CD14-positive monocyte (primary cell): ENCODE measurements at regions not wholly inside any gene's neighbourhood (a gene's known extent, or its start where the extent isn't known, plus 50 kb on each side); places are given as distances from the start of the nearest gene placed in this dataset.

Source experiments
- DNase-seq, 3 donors: peaks; one replicate each; pipeline ENCODE4 v3.0.0-alpha.2; 2011 to 2022
- H2AFZ ChIP-seq: 2 replicates; pipeline ENCODE4 v1.6.0; 2012; ENCODE audit warnings: mild to moderate bottlenecking, low read depth, low read length, inconsistent platforms; ENCODE audit not compliant: insufficient read depth, poor library complexity, severe bottlenecking
- H3K27ac ChIP-seq, 2 donors: 1 replicate in 1 of 2; 2 replicates in 1 of 2; pipeline ENCODE4 v1.5.1; 2012 to 2013; ENCODE audit warnings: low read length in 2 of 2, control low read depth in 1 of 2, inconsistent platforms in 1 of 2, low read depth in 1 of 2, mild to moderate bottlenecking in 1 of 2
- H3K27me3 ChIP-seq, 2 donors: one replicate each; pipeline versions ENCODE4 v1.6.0 to v1.6.1; 2011 to 2013; ENCODE audit warnings: low read length in 2 of 2; ENCODE audit not compliant: control insufficient read depth in 2 of 2, insufficient read depth in 2 of 2
- H3K36me3 ChIP-seq, 2 donors: replicated peaks in 1 of 2; 1 replicate in 1 of 2; 2 replicates in 1 of 2; pipeline versions ENCODE4 v1.5.1 to v1.6.1; 2012 to 2013; ENCODE audit warnings: low read length in 2 of 2, control low read depth in 1 of 2, inconsistent platforms in 1 of 2, mild to moderate bottlenecking in 1 of 2; ENCODE audit not compliant: insufficient read depth in 2 of 2, control insufficient read depth in 1 of 2
- H3K4me1 ChIP-seq, 2 donors: 1 replicate in 1 of 2; 2 replicates in 1 of 2; pipeline versions ENCODE4 v1.5.1 to v1.6.1; 2012 to 2013; ENCODE audit warnings: low read length in 2 of 2, control low read depth in 1 of 2, inconsistent platforms in 1 of 2, mild to moderate bottlenecking in 1 of 2, moderate library complexity in 1 of 2; ENCODE audit not compliant: insufficient read depth in 2 of 2, control insufficient read depth in 1 of 2
- H3K4me2 ChIP-seq: replicated peaks from 2 replicates; pipeline ENCODE3; 2012; ENCODE audit warnings: low read length, moderate library complexity, mild to moderate bottlenecking; ENCODE audit not compliant: poor library complexity, severe bottlenecking; ENCODE audit errors: extremely low read depth
- H3K4me3 ChIP-seq, 3 experiments: fragments of 200-600 bp in 1 of 3; sonication (generic) in 1 of 3; replicated peaks in 1 of 3; 1 replicate in 2 of 3; 2 replicates in 1 of 3; pipeline ENCODE4 v1.5.1; 2011 to 2013; ENCODE audit warnings: low read length in 3 of 3, mild to moderate bottlenecking in 3 of 3, control low read depth in 2 of 3, low read depth in 2 of 3, inconsistent platforms in 1 of 3, moderate library complexity in 1 of 3
- H3K79me2 ChIP-seq: 2 replicates; pipeline ENCODE4 v1.6.0; 2012; ENCODE audit warnings: mild to moderate bottlenecking, control low read depth, inconsistent platforms, low read length, moderate library complexity; ENCODE audit not compliant: insufficient read depth
- H3K9ac ChIP-seq: 2 replicates; pipeline ENCODE4 v1.6.0; 2017; ENCODE audit warnings: low read length, mild to moderate bottlenecking; ENCODE audit not compliant: insufficient read depth, poor library complexity, severe bottlenecking
- H3K9me3 ChIP-seq, 2 donors: replicated peaks in 1 of 2; 1 replicate in 1 of 2; 2 replicates in 1 of 2; pipeline versions ENCODE4 v1.5.1 to v1.6.1; 2012 to 2013; ENCODE audit warnings: low read length in 2 of 2, control low read depth in 1 of 2; ENCODE audit not compliant: control insufficient read depth in 1 of 2, insufficient read depth in 1 of 2
- H4K20me1 ChIP-seq: 2 replicates; pipeline ENCODE4 v1.6.0; 2012; ENCODE audit warnings: mild to moderate bottlenecking, low read length, control low read depth, moderate library complexity; ENCODE audit not compliant: insufficient read depth
- H3K27ac Mint-ChIP-seq, 7 donors: one replicate each; pipeline ENCODE4 v1.8.0; 2020; ENCODE audit warnings: mild to moderate bottlenecking in 7 of 7, mixed read lengths in 7 of 7, moderate library complexity in 6 of 7, inconsistent platforms in 2 of 7
- H3K27me3 Mint-ChIP-seq, 3 donors: one replicate each; pipeline ENCODE4 v1.8.0; 2021 to 2022; ENCODE audit warnings: low read depth in 3 of 3, mild to moderate bottlenecking in 3 of 3, mixed read lengths in 3 of 3, moderate library complexity in 3 of 3, inconsistent platforms in 1 of 3
- H3K36me3 Mint-ChIP-seq, 2 donors: one replicate each; pipeline ENCODE4 v1.8.0; 2020; ENCODE audit warnings: mixed read lengths in 2 of 2, inconsistent platforms in 1 of 2, mild to moderate bottlenecking in 1 of 2
- H3K4me1 Mint-ChIP-seq: one replicate; pipeline ENCODE4 v1.8.0; 2020; ENCODE audit warnings: mild to moderate bottlenecking, mixed read lengths
- H3K4me3 Mint-ChIP-seq, 2 donors: one replicate each; pipeline ENCODE4 v1.8.0; 2020; ENCODE audit warnings: mild to moderate bottlenecking in 2 of 2, mixed read lengths in 2 of 2, moderate library complexity in 1 of 2
- H3K9me3 Mint-ChIP-seq, 7 donors: one replicate each; pipeline ENCODE4 v1.8.0; 2020 to 2022; ENCODE audit warnings: mixed read lengths in 7 of 7, mild to moderate bottlenecking in 6 of 7, moderate library complexity in 6 of 7, inconsistent platforms in 2 of 7
- WGBS: methylation state at CpG from one replicate; pipeline ENCODE4 v1.1.5; 2013; ENCODE audit warnings: missing lambda C conversion rate; ENCODE audit not compliant: insufficient coverage; 5-methylcytosine and 5-hydroxymethylcytosine counted together
- intact Hi-C, 2 donors: fragments of 100-400 bp; cut with micrococcal nuclease; formaldehyde crosslinking; loops; one replicate each; pipeline versions ENCODE4 v1.15.0 to v1.15.1; 2023
- TF ChIP-seq, protein P1 (sequence below): fragments of 200-600 bp; IDR thresholded peaks from one replicate; pipeline ENCODE4 v1.8.0; 2022; ENCODE audit warnings: antibody characterized with exemption, mild to moderate bottlenecking

DNA sequence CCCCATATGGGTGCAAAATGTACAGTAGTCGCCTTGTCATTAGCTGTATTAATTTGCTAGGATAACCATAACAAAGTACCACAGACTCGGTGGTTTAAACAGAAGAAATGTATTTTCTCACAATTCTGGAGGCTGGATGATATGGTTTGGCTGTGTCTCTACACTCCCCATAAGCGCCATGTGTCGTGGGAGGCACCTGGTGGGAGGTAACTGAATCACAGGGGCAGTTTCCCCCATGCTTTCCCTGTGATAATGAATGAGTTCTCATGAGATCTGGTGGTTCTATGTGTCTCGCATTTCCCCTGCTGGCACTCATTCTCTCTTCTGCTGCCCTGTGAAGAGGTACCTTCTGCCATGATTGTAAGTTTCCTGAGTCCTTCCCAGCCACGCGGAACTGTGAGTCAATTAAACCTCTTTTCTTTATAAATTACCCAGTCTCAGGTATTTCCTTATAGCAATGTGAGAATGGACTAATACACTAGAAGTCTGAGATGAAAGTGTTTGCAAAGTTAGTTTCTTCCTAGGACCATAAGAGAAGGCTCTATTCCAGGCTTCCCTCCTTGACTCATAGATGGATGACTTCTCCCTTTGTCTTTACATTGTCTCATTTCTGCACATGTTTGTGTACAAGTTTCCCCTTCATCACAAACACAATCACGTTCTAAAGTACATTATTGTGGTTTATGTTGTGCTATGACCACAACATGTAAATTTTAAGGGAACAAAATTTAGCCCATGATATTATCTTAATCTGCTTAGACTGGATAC, 1442.6 kb downstream of the SUCLG1 start:
- H3K27me3 Mint-ChIP-seq = no peaks in the 10 kb centered on the region
- TF ChIP-seq, protein P1, sequence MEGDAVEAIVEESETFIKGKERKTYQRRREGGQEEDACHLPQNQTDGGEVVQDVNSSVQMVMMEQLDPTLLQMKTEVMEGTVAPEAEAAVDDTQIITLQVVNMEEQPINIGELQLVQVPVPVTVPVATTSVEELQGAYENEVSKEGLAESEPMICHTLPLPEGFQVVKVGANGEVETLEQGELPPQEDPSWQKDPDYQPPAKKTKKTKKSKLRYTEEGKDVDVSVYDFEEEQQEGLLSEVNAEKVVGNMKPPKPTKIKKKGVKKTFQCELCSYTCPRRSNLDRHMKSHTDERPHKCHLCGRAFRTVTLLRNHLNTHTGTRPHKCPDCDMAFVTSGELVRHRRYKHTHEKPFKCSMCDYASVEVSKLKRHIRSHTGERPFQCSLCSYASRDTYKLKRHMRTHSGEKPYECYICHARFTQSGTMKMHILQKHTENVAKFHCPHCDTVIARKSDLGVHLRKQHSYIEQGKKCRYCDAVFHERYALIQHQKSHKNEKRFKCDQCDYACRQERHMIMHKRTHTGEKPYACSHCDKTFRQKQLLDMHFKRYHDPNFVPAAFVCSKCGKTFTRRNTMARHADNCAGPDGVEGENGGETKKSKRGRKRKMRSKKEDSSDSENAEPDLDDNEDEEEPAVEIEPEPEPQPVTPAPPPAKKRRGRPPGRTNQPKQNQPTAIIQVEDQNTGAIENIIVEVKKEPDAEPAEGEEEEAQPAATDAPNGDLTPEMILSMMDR = no peak
- WGBS = 100% methylated on average over 2 of the region's 8 CpGs

GRCh38 chr2:83015900-83016299, 1443.2 kb downstream of the SUCLG1 start:
- Histone ChIP-seq H3K27me3 (no peaks in the 10 kb centered on the region), H3K79me2 (no peaks in the 10 kb centered on the region), H3K9ac (no peak overlapping the region), H3K9me3 (peaks cover 0 to 14% of the 10 kb centered on the region in 2 donors), H3K4me2 (no peak overlapping the region), H3K27ac (no peak overlapping the region), H4K20me1 (no peaks in the 10 kb centered on the region), H2AFZ (no peak overlapping the region), H3K4me3 (no peak overlapping the region), H3K36me3 (no peaks in the 10 kb centered on the region), H3K4me1 (no peaks in the 10 kb centered on the region)
- intact Hi-C loops = no loop called here
- DNase-seq = no peak
- H3K27me3 Mint-ChIP-seq = no peaks in the 10 kb centered on the region
- peaks cover 2 to 7% (median 3%) of the 10 kb centered on the region in 7 donors for H3K9me3 Mint-ChIP-seq
- H3K27ac Mint-ChIP-seq = no peak overlapping the region
- no peak overlapping the region for H3K4me3 Mint-ChIP-seq
- no peaks in the 10 kb centered on the region for H3K4me1 Mint-ChIP-seq
- no peaks in the 10 kb centered on the region for H3K36me3 Mint-ChIP-seq
- no CpG with 5 or more reads among the region's 1 CpG for WGBS
- TF ChIP-seq, protein P1 = no peak

More for the DNA sequence above, 1442.6 kb downstream of the SUCLG1 start:
- Mint-ChIP-seq H3K27ac (no peak overlapping the region), H3K4me3 (no peak overlapping the region), H3K36me3 (no peaks in the 10 kb centered on the region), H3K9me3 (peaks cover 2 to 7% (median 4%) of the 10 kb centered on the region in 7 donors), H3K4me1 (no peaks in the 10 kb centered on the region)
- Histone ChIP-seq H3K4me1 (no peaks in the 10 kb centered on the region), H3K9me3 (peaks cover 0 to 14% of the 10 kb centered on the region in 2 donors), H4K20me1 (no peaks in the 10 kb centered on the region), H3K36me3 (no peaks in the 10 kb centered on the region), H3K9ac (no peak overlapping the region), H3K79me2 (no peaks in the 10 kb centered on the region), H3K27me3 (no peaks in the 10 kb centered on the region), H3K4me2 (no peak overlapping the region), H3K4me3 (no peak overlapping the region), H2AFZ (no peak overlapping the region), H3K27ac (no peak overlapping the region)
- intact Hi-C loops = no loop called here
- no peak for DNase-seq
